GM21786 (cell line): ENCODE measurements at regions not wholly inside any gene's neighbourhood (a gene's known extent, or its start where the extent isn't known, plus 50 kb on each side); places are given as distances from the start of the nearest gene placed in this dataset.
"Not testable (repeated sequence)": the region's sequence is repeated elsewhere in the genome, so short reads cannot be mapped to it uniquely, and the experiment has no call there.

Experiments used
- ATAC-seq: cut with Tn5 transposase; IDR thresholded peaks from one replicate; pipeline ENCODE4 v1.9.1; 2021; ENCODE audit not compliant: unreplicated experiment

- no peak for ATAC-seq
Measured at GRCh38 chr1:4133297-4133938, 233.3 kb upstream of the C1orf174 start.

GRCh38 chr1:4133939-4134321 lies 233.9 kb upstream of the C1orf174 start:
- no peak for ATAC-seq

- ATAC-seq = not testable (repeated sequence)
Measured at GRCh38 chr1:4135853-4136252, 235.8 kb upstream of the C1orf174 start.

- ATAC-seq = no peak
Measured at GRCh38 chr1:4137621-4138415, 237.7 kb upstream of the C1orf174 start.

- no peak for ATAC-seq
Measured at GRCh38 chr1:4139646-4140045, 239.6 kb upstream of the C1orf174 start.

GRCh38 chr1:4140241-4140640 lies 240.2 kb upstream of the C1orf174 start:
- no peak for ATAC-seq

- ATAC-seq = no peak
Measured at GRCh38 chr1:4140821-4141220, 240.7 kb upstream of the C1orf174 start.

- no peak for ATAC-seq
Measured at GRCh38 chr1:4144349-4144971, 244.4 kb upstream of the C1orf174 start.

GRCh38 chr1:4146101-4146500 lies 246.0 kb upstream of the C1orf174 start:
- no peak for ATAC-seq

- no peak for ATAC-seq
Measured at GRCh38 chr1:4146614-4147013, 246.5 kb upstream of the C1orf174 start.

- no peak for ATAC-seq
Measured at GRCh38 chr1:4147509-4147908, 247.4 kb upstream of the C1orf174 start.

GRCh38 chr1:4149281-4149680 lies 249.2 kb upstream of the C1orf174 start:
- ATAC-seq = no peak

- ATAC-seq = no peak
Measured at GRCh38 chr1:4149831-4150230, 249.8 kb upstream of the C1orf174 start.

GRCh38 chr1:4150262-4150661 lies 250.2 kb upstream of the C1orf174 start:
- no peak for ATAC-seq

- no peak for ATAC-seq
Measured at GRCh38 chr1:4152266-4152665, 252.2 kb upstream of the C1orf174 start.

- ATAC-seq = no peak
Measured at GRCh38 chr1:4153571-4153970, 253.5 kb upstream of the C1orf174 start.

- no peak for ATAC-seq
Measured at GRCh38 chr1:4156241-4156973, 256.3 kb upstream of the C1orf174 start.

- no peak for ATAC-seq
Measured at GRCh38 chr1:4160181-4160580, 260.1 kb upstream of the C1orf174 start.

GRCh38 chr1:4161366-4162006 lies 261.4 kb upstream of the C1orf174 start:
- ATAC-seq = no peak

GRCh38 chr1:4164965-4165364 lies 264.9 kb upstream of the C1orf174 start:
- ATAC-seq = no peak

GRCh38 chr1:4165686-4166300 lies 265.7 kb upstream of the C1orf174 start:
- no peak for ATAC-seq
